ENCODE measurements at regions not wholly inside any gene's neighbourhood (a gene's known extent, or its start where the extent isn't known, plus 50 kb on each side); places are given as distances from the start of the nearest gene placed in this dataset.

GRCh38 chr10:131700506-131700905 is 200.3 kb upstream of the PPP2R2D start:
- no peak overlapping the region for H3K4ac ChIP-seq (ENCODE audit: low read depth in 1 of 2, low read length in 2 of 2)
- no peak overlapping the region for H3K23ac ChIP-seq (ENCODE audit: low read length in 2 of 2)
- no peak overlapping the region for H2AK5ac ChIP-seq (ENCODE audit: low read length, severe bottlenecking)
- H3K9ac ChIP-seq (ENCODE audit: low read length): no peak overlapping the region
- no peaks in the 10 kb centered on the region for H3K79me1 ChIP-seq (replicated peaks; ENCODE audit: low read length, poor library complexity, severe bottlenecking)
- no peak overlapping the region for H2AFZ ChIP-seq (ENCODE audit: low read depth, low read length)
- no peak overlapping the region for H2BK5ac ChIP-seq (ENCODE audit: low read depth, low read length, poor library complexity, severe bottlenecking)
- no peak overlapping the region for H2BK120ac ChIP-seq (ENCODE audit: low read depth, low read length)
- H3K4me2 ChIP-seq (ENCODE audit: low read length, poor library complexity, severe bottlenecking): no peak overlapping the region
- H2BK15ac ChIP-seq (ENCODE audit: low read depth, poor library complexity, severe bottlenecking): no peak overlapping the region
- 72% methylated on average over 9 of the region's 10 CpGs for WGBS
- no peaks in the 10 kb centered on the region for H3K9me3 ChIP-seq (ENCODE audit: control insufficient read depth, low read length)
- no peak overlapping the region for H3K14ac ChIP-seq (ENCODE audit: low read length in 2 of 2)
- H3K27me3 ChIP-seq (ENCODE audit: control insufficient read depth in 1 of 2, insufficient read depth in 1 of 2, low read length in 2 of 2): no peaks in the 10 kb centered on the region
- H4K8ac ChIP-seq (ENCODE audit: low read length): no peak overlapping the region
- no peak overlapping the region for H3K27ac ChIP-seq (ENCODE audit: low read length, poor library complexity, severe bottlenecking)
- H2BK12ac ChIP-seq (ENCODE audit: low read length in 2 of 2): no peak overlapping the region
- H3K4me3 ChIP-seq (ENCODE audit: insufficient read depth in 1 of 2, low read depth in 1 of 2, low read length in 2 of 2): no peak overlapping the region
- no peak for DNase-seq
- H3K36me3 ChIP-seq (ENCODE audit: control insufficient read depth in 1 of 2, insufficient read depth in 2 of 2, low read depth in 1 of 2, low read length in 2 of 2): no peaks in the 10 kb centered on the region
- no peak overlapping the region for H4K91ac ChIP-seq (ENCODE audit: low read length)
- no peaks in the 10 kb centered on the region for H3K4me1 ChIP-seq (ENCODE audit: control insufficient read depth, insufficient read depth, low read depth, low read length)
- H3K18ac ChIP-seq (ENCODE audit: low read depth in 1 of 2, low read length in 2 of 2): no peak overlapping the region

- Histone ChIP-seq H3K27ac (ENCODE audit: low read length, poor library complexity, severe bottlenecking) (no peak overlapping the region), H2BK12ac (ENCODE audit: low read length in 2 of 2) (no peak overlapping the region), H3K14ac (ENCODE audit: low read length in 2 of 2) (no peak overlapping the region), H2AFZ (ENCODE audit: low read depth, low read length) (no peak overlapping the region), H3K4ac (ENCODE audit: low read depth in 1 of 2, low read length in 2 of 2) (no peak overlapping the region), H3K9me3 (ENCODE audit: control insufficient read depth, low read length) (peaks cover under 1% of the 10 kb centered on the region), H3K27me3 (ENCODE audit: control insufficient read depth in 1 of 2, insufficient read depth in 1 of 2, low read length in 2 of 2) (no peaks in the 10 kb centered on the region), H2BK120ac (ENCODE audit: low read depth, low read length) (no peak overlapping the region), H2AK5ac (ENCODE audit: low read length, severe bottlenecking) (no peak overlapping the region), H4K8ac (ENCODE audit: low read length) (no peak overlapping the region), H3K9ac (ENCODE audit: low read length) (no peak overlapping the region), H3K79me1 (replicated peaks; ENCODE audit: low read length, poor library complexity, severe bottlenecking) (no peaks in the 10 kb centered on the region), H3K23ac (ENCODE audit: low read length in 2 of 2) (no peak overlapping the region), H2BK5ac (ENCODE audit: low read depth, low read length, poor library complexity, severe bottlenecking) (no peak overlapping the region), H2BK15ac (ENCODE audit: low read depth, poor library complexity, severe bottlenecking) (no peak overlapping the region), H3K4me3 (ENCODE audit: insufficient read depth in 1 of 2, low read depth in 1 of 2, low read length in 2 of 2) (no peak overlapping the region), H3K4me1 (ENCODE audit: control insufficient read depth, insufficient read depth, low read depth, low read length) (no peaks in the 10 kb centered on the region), H3K18ac (ENCODE audit: low read depth in 1 of 2, low read length in 2 of 2) (no peak overlapping the region), H4K91ac (ENCODE audit: low read length) (no peak overlapping the region), H3K4me2 (ENCODE audit: low read length, poor library complexity, severe bottlenecking) (no peak overlapping the region), H3K36me3 (ENCODE audit: control insufficient read depth in 1 of 2, insufficient read depth in 2 of 2, low read depth in 1 of 2, low read length in 2 of 2) (no peaks in the 10 kb centered on the region)
- 73% methylated on average over 14 of the region's 15 CpGs for WGBS
- no peak for DNase-seq
These were observed 199.5 kb upstream of the PPP2R2D start for GRCh38 chr10:131701131-131701947.

GRCh38 chr10:131702531-131703356 is 198.1 kb upstream of the PPP2R2D start:
- Histone ChIP-seq H3K9ac (ENCODE audit: low read length) (no peak overlapping the region), H3K4me3 (ENCODE audit: insufficient read depth in 1 of 2, low read depth in 1 of 2, low read length in 2 of 2) (no peak overlapping the region), H2AFZ (ENCODE audit: low read depth, low read length) (no peak overlapping the region), H2AK5ac (ENCODE audit: low read length, severe bottlenecking) (no peak overlapping the region), H3K14ac (ENCODE audit: low read length in 2 of 2) (no peak overlapping the region), H3K27me3 (ENCODE audit: control insufficient read depth in 1 of 2, insufficient read depth in 1 of 2, low read length in 2 of 2) (no peaks in the 10 kb centered on the region), H3K9me3 (ENCODE audit: control insufficient read depth, low read length) (peaks cover 14% of the 10 kb centered on the region), H2BK5ac (ENCODE audit: low read depth, low read length, poor library complexity, severe bottlenecking) (no peak overlapping the region), H3K4me2 (ENCODE audit: low read length, poor library complexity, severe bottlenecking) (no peak overlapping the region), H3K23ac (ENCODE audit: low read length in 2 of 2) (no peak overlapping the region), H3K4ac (ENCODE audit: low read depth in 1 of 2, low read length in 2 of 2) (no peak overlapping the region), H2BK12ac (ENCODE audit: low read length in 2 of 2) (no peak overlapping the region), H3K4me1 (ENCODE audit: control insufficient read depth, insufficient read depth, low read depth, low read length) (no peaks in the 10 kb centered on the region), H3K36me3 (ENCODE audit: control insufficient read depth in 1 of 2, insufficient read depth in 2 of 2, low read depth in 1 of 2, low read length in 2 of 2) (no peaks in the 10 kb centered on the region), H4K8ac (ENCODE audit: low read length) (no peak overlapping the region), H4K91ac (ENCODE audit: low read length) (no peak overlapping the region), H3K79me1 (replicated peaks; ENCODE audit: low read length, poor library complexity, severe bottlenecking) (no peaks in the 10 kb centered on the region), H2BK120ac (ENCODE audit: low read depth, low read length) (no peak overlapping the region), H3K27ac (ENCODE audit: low read length, poor library complexity, severe bottlenecking) (no peak overlapping the region), H3K18ac (ENCODE audit: low read depth in 1 of 2, low read length in 2 of 2) (no peak overlapping the region), H2BK15ac (ENCODE audit: low read depth, poor library complexity, severe bottlenecking) (no peak overlapping the region)
- WGBS: 80% methylated on average over 23 of the region's 23 CpGs
- DNase-seq: no peak

- no peaks in the 10 kb centered on the region for H3K4me1 ChIP-seq (ENCODE audit: control insufficient read depth, insufficient read depth, low read depth, low read length)
- H3K9ac ChIP-seq (ENCODE audit: low read length): no peak overlapping the region
- H2BK5ac ChIP-seq (ENCODE audit: low read depth, low read length, poor library complexity, severe bottlenecking): no peak overlapping the region
- no peak overlapping the region for H3K4ac ChIP-seq (ENCODE audit: low read depth in 1 of 2, low read length in 2 of 2)
- 74% methylated on average over 8 of the region's 8 CpGs for WGBS
- H2AFZ ChIP-seq (ENCODE audit: low read depth, low read length): no peak overlapping the region
- H2BK120ac ChIP-seq (ENCODE audit: low read depth, low read length): no peak overlapping the region
- no peak overlapping the region for H2BK12ac ChIP-seq (ENCODE audit: low read length in 2 of 2)
- no peaks in the 10 kb centered on the region for H3K27me3 ChIP-seq (ENCODE audit: control insufficient read depth in 1 of 2, insufficient read depth in 1 of 2, low read length in 2 of 2)
- no peak overlapping the region for H3K18ac ChIP-seq (ENCODE audit: low read depth in 1 of 2, low read length in 2 of 2)
- H3K27ac ChIP-seq (ENCODE audit: low read length, poor library complexity, severe bottlenecking): no peak overlapping the region
- H3K4me3 ChIP-seq (ENCODE audit: insufficient read depth in 1 of 2, low read depth in 1 of 2, low read length in 2 of 2): no peak overlapping the region
- peak overlapping the region; percentile 39 for H4K91ac ChIP-seq (ENCODE audit: low read length)
- no peak overlapping the region for H3K14ac ChIP-seq (ENCODE audit: low read length in 2 of 2)
- H3K36me3 ChIP-seq (ENCODE audit: control insufficient read depth in 1 of 2, insufficient read depth in 2 of 2, low read depth in 1 of 2, low read length in 2 of 2): no peaks in the 10 kb centered on the region
- H3K4me2 ChIP-seq (ENCODE audit: low read length, poor library complexity, severe bottlenecking): no peak overlapping the region
- H3K23ac ChIP-seq (ENCODE audit: low read length in 2 of 2): no peak overlapping the region
- H2BK15ac ChIP-seq (ENCODE audit: low read depth, poor library complexity, severe bottlenecking): no peak overlapping the region
- no peak overlapping the region for H4K8ac ChIP-seq (ENCODE audit: low read length)
- DNase-seq: no peak
- H3K9me3 ChIP-seq (ENCODE audit: control insufficient read depth, low read length): peaks cover 19% of the 10 kb centered on the region
- no peak overlapping the region for H2AK5ac ChIP-seq (ENCODE audit: low read length, severe bottlenecking)
- no peaks in the 10 kb centered on the region for H3K79me1 ChIP-seq (replicated peaks; ENCODE audit: low read length, poor library complexity, severe bottlenecking)
These were observed 197.3 kb upstream of the PPP2R2D start for GRCh38 chr10:131703541-131703940.
